ENCODE measurements at regions not wholly inside any gene's neighbourhood (a gene's known extent, or its start where the extent isn't known, plus 50 kb on each side); places are given as distances from the start of the nearest gene placed in this dataset.
"Not testable (repeated sequence)": the region's sequence is repeated elsewhere in the genome, so short reads cannot be mapped to it uniquely, and the experiment has no call there.

GRCh38 chr11:90700789-90701439 lies 478.1 kb upstream of the CHORDC1 start:
- H3K27me3 ChIP-seq (replicated peaks in 2 of 5; ENCODE audit: control insufficient read depth in 4 of 5, insufficient read depth in 5 of 5, low read length in 4 of 5) = no peaks in the 10 kb centered on the region
- no peak overlapping the region for H3K4me3 ChIP-seq (ENCODE audit: control insufficient read depth in 1 of 7, extremely low read depth in 1 of 7, insufficient read depth in 4 of 7, low read depth in 2 of 7, low read length in 6 of 7)
- no peaks in the 10 kb centered on the region for H3K4me1 ChIP-seq (ENCODE audit: control extremely low read depth in 1 of 4, control insufficient read depth in 4 of 4, insufficient read depth in 4 of 4, low read length in 3 of 4)
- WGBS (ENCODE audit: insufficient coverage) = no CpG with 5 or more reads among the region's 4 CpGs
- POLR2A ChIA-PET = no interaction called here
- H3K9me3 ChIP-seq (ENCODE audit: control extremely low read depth in 1 of 5, control insufficient read depth in 4 of 5, insufficient read depth in 2 of 5, low read depth in 1 of 5, low read length in 4 of 5) = no peaks in the 10 kb centered on the region
- CTCF ChIA-PET = no interaction called here
- H3K36me3 ChIP-seq (ENCODE audit: control insufficient read depth in 4 of 4, insufficient read depth in 4 of 4, low read length in 3 of 4) = no peaks in the 10 kb centered on the region
- H3K27ac ChIP-seq (ENCODE audit: insufficient read depth in 1 of 2, low read depth in 1 of 2, low read length in 2 of 2, poor library complexity in 1 of 2, severe bottlenecking in 2 of 2) = no peak overlapping the region
- DNase-seq = no peak

GRCh38 chr11:90699791-90700400 lies 477.0 kb upstream of the CHORDC1 start:
- Histone ChIP-seq H3K9me3 (ENCODE audit: control extremely low read depth in 1 of 5, control insufficient read depth in 4 of 5, insufficient read depth in 2 of 5, low read depth in 1 of 5, low read length in 4 of 5) (no peaks in the 10 kb centered on the region), H3K27ac (ENCODE audit: insufficient read depth in 1 of 2, low read depth in 1 of 2, low read length in 2 of 2, poor library complexity in 1 of 2, severe bottlenecking in 2 of 2) (no peak overlapping the region), H3K4me3 (ENCODE audit: control insufficient read depth in 1 of 7, extremely low read depth in 1 of 7, insufficient read depth in 4 of 7, low read depth in 2 of 7, low read length in 6 of 7) (no peak overlapping the region), H3K27me3 (replicated peaks in 2 of 5; ENCODE audit: control insufficient read depth in 4 of 5, insufficient read depth in 5 of 5, low read length in 4 of 5) (no peaks in the 10 kb centered on the region), H3K4me1 (ENCODE audit: control extremely low read depth in 1 of 4, control insufficient read depth in 4 of 4, insufficient read depth in 4 of 4, low read length in 3 of 4) (no peaks in the 10 kb centered on the region), H3K36me3 (ENCODE audit: control insufficient read depth in 4 of 4, insufficient read depth in 4 of 4, low read length in 3 of 4) (no peaks in the 10 kb centered on the region)
- ChIA-PET POLR2A (no interaction called here), CTCF (no interaction called here)
- WGBS (ENCODE audit: insufficient coverage) = no CpG with 5 or more reads among the region's 2 CpGs
- no peak for DNase-seq

GRCh38 chr11:90698238-90698637 lies 475.4 kb upstream of the CHORDC1 start:
- H3K9me3 ChIP-seq (ENCODE audit: control extremely low read depth in 1 of 5, control insufficient read depth in 4 of 5, insufficient read depth in 2 of 5, low read depth in 1 of 5, low read length in 4 of 5) = peaks cover 0 to 9% (median 1%) of the 10 kb centered on the region in 5 experiments
- no peaks in the 10 kb centered on the region for H3K36me3 ChIP-seq (ENCODE audit: control insufficient read depth in 4 of 4, insufficient read depth in 4 of 4, low read length in 3 of 4)
- no peaks in the 10 kb centered on the region for H3K4me1 ChIP-seq (ENCODE audit: control extremely low read depth in 1 of 4, control insufficient read depth in 4 of 4, insufficient read depth in 4 of 4, low read length in 3 of 4)
- POLR2A ChIA-PET = no interaction called here
- H3K27ac ChIP-seq (ENCODE audit: insufficient read depth in 1 of 2, low read depth in 1 of 2, low read length in 2 of 2, poor library complexity in 1 of 2, severe bottlenecking in 2 of 2) = no peak overlapping the region
- H3K4me3 ChIP-seq (ENCODE audit: control insufficient read depth in 1 of 7, extremely low read depth in 1 of 7, insufficient read depth in 4 of 7, low read depth in 2 of 7, low read length in 6 of 7) = no peak overlapping the region
- no peak for DNase-seq
- H3K27me3 ChIP-seq (replicated peaks in 2 of 5; ENCODE audit: control insufficient read depth in 4 of 5, insufficient read depth in 5 of 5, low read length in 4 of 5) = no peaks in the 10 kb centered on the region
- CTCF ChIA-PET = no interaction called here

- H3K36me3 ChIP-seq (ENCODE audit: control insufficient read depth in 4 of 4, insufficient read depth in 4 of 4, low read length in 3 of 4); DNase-seq; H3K27ac ChIP-seq (ENCODE audit: insufficient read depth in 1 of 2, low read depth in 1 of 2, low read length in 2 of 2, poor library complexity in 1 of 2, severe bottlenecking in 2 of 2); H3K4me3 ChIP-seq (ENCODE audit: control insufficient read depth in 1 of 7, extremely low read depth in 1 of 7, insufficient read depth in 4 of 7, low read depth in 2 of 7, low read length in 6 of 7); H3K4me1 ChIP-seq (ENCODE audit: control extremely low read depth in 1 of 4, control insufficient read depth in 4 of 4, insufficient read depth in 4 of 4, low read length in 3 of 4); H3K9me3 ChIP-seq (ENCODE audit: control extremely low read depth in 1 of 5, control insufficient read depth in 4 of 5, insufficient read depth in 2 of 5, low read depth in 1 of 5, low read length in 4 of 5); CTCF ChIA-PET; POLR2A ChIA-PET; H3K27me3 ChIP-seq (replicated peaks in 2 of 5; ENCODE audit: control insufficient read depth in 4 of 5, insufficient read depth in 5 of 5, low read length in 4 of 5): not testable (repeated sequence)
- 82% methylated on average over 1 of the region's 1 CpG for WGBS (ENCODE audit: insufficient coverage)
These were observed 452.6 kb upstream of the CHORDC1 start for GRCh38 chr11:90675496-90675895.

- Histone ChIP-seq H3K4me1 (ENCODE audit: control extremely low read depth in 1 of 4, control insufficient read depth in 4 of 4, insufficient read depth in 4 of 4, low read length in 3 of 4) (no peaks in the 10 kb centered on the region), H3K4me3 (ENCODE audit: control insufficient read depth in 1 of 7, extremely low read depth in 1 of 7, insufficient read depth in 4 of 7, low read depth in 2 of 7, low read length in 6 of 7) (no peak overlapping the region), H3K27me3 (replicated peaks in 2 of 5; ENCODE audit: control insufficient read depth in 4 of 5, insufficient read depth in 5 of 5, low read length in 4 of 5) (no peaks in the 10 kb centered on the region), H3K27ac (ENCODE audit: insufficient read depth in 1 of 2, low read depth in 1 of 2, low read length in 2 of 2, poor library complexity in 1 of 2, severe bottlenecking in 2 of 2) (no peak overlapping the region), H3K36me3 (ENCODE audit: control insufficient read depth in 4 of 4, insufficient read depth in 4 of 4, low read length in 3 of 4) (no peaks in the 10 kb centered on the region), H3K9me3 (ENCODE audit: control extremely low read depth in 1 of 5, control insufficient read depth in 4 of 5, insufficient read depth in 2 of 5, low read depth in 1 of 5, low read length in 4 of 5) (no peaks in the 10 kb centered on the region)
- CTCF ChIA-PET = no interaction called here
- POLR2A ChIA-PET = no interaction called here
- no peak for DNase-seq
- WGBS (ENCODE audit: insufficient coverage) = no CpG with 5 or more reads among the region's 2 CpGs
These were observed 446.2 kb upstream of the CHORDC1 start for GRCh38 chr11:90669094-90669493.

- CTCF ChIA-PET = no interaction called here
- no peak overlapping the region for H3K27ac ChIP-seq (ENCODE audit: insufficient read depth in 1 of 2, low read depth in 1 of 2, low read length in 2 of 2, poor library complexity in 1 of 2, severe bottlenecking in 2 of 2)
- DNase-seq = no peak
- H3K4me1 ChIP-seq (ENCODE audit: control extremely low read depth in 1 of 4, control insufficient read depth in 4 of 4, insufficient read depth in 4 of 4, low read length in 3 of 4) = no peaks in the 10 kb centered on the region
- POLR2A ChIA-PET = no interaction called here
- no peaks in the 10 kb centered on the region for H3K36me3 ChIP-seq (ENCODE audit: control insufficient read depth in 4 of 4, insufficient read depth in 4 of 4, low read length in 3 of 4)
- no peaks in the 10 kb centered on the region for H3K27me3 ChIP-seq (replicated peaks in 2 of 5; ENCODE audit: control insufficient read depth in 4 of 5, insufficient read depth in 5 of 5, low read length in 4 of 5)
- H3K9me3 ChIP-seq (ENCODE audit: control extremely low read depth in 1 of 5, control insufficient read depth in 4 of 5, insufficient read depth in 2 of 5, low read depth in 1 of 5, low read length in 4 of 5) = no peaks in the 10 kb centered on the region
- H3K4me3 ChIP-seq (ENCODE audit: control insufficient read depth in 1 of 7, extremely low read depth in 1 of 7, insufficient read depth in 4 of 7, low read depth in 2 of 7, low read length in 6 of 7) = no peak overlapping the region
These were observed 445.7 kb upstream of the CHORDC1 start for GRCh38 chr11:90668502-90668901.

- H3K4me1 ChIP-seq (ENCODE audit: control extremely low read depth in 1 of 4, control insufficient read depth in 4 of 4, insufficient read depth in 4 of 4, low read length in 3 of 4) = no peaks in the 10 kb centered on the region
- no peaks in the 10 kb centered on the region for H3K27me3 ChIP-seq (replicated peaks in 2 of 5; ENCODE audit: control insufficient read depth in 4 of 5, insufficient read depth in 5 of 5, low read length in 4 of 5)
- CTCF ChIA-PET = no interaction called here
- DNase-seq = no peak
- no peaks in the 10 kb centered on the region for H3K9me3 ChIP-seq (ENCODE audit: control extremely low read depth in 1 of 5, control insufficient read depth in 4 of 5, insufficient read depth in 2 of 5, low read depth in 1 of 5, low read length in 4 of 5)
- POLR2A ChIA-PET = no interaction called here
- H3K4me3 ChIP-seq (ENCODE audit: control insufficient read depth in 1 of 7, extremely low read depth in 1 of 7, insufficient read depth in 4 of 7, low read depth in 2 of 7, low read length in 6 of 7) = no peak overlapping the region
- no CpG with 5 or more reads among the region's 2 CpGs for WGBS (ENCODE audit: insufficient coverage)
- H3K36me3 ChIP-seq (ENCODE audit: control insufficient read depth in 4 of 4, insufficient read depth in 4 of 4, low read length in 3 of 4) = no peaks in the 10 kb centered on the region
- no peak overlapping the region for H3K27ac ChIP-seq (ENCODE audit: insufficient read depth in 1 of 2, low read depth in 1 of 2, low read length in 2 of 2, poor library complexity in 1 of 2, severe bottlenecking in 2 of 2)
These were observed 438.4 kb upstream of the CHORDC1 start for GRCh38 chr11:90661233-90661632.
